Neutrophil (primary cell): ENCODE measurements at regions not wholly inside any gene's neighbourhood (a gene's known extent, or its start where the extent isn't known, plus 50 kb on each side); places are given as distances from the start of the nearest gene placed in this dataset.

ENCODE experiments used
- H3K27ac ChIP-seq: fragments of 200-600 bp; sonication (generic); 2 replicates; pipeline ENCODE4 v1.5.1; 2016; ENCODE audit warnings: mild to moderate bottlenecking, moderate library complexity
- H3K27me3 ChIP-seq: fragments of 200-600 bp; sonication (generic); 2 replicates; pipeline ENCODE4 v1.6.0; 2016; ENCODE audit warnings: mild to moderate bottlenecking
- H3K36me3 ChIP-seq: fragments of 200-600 bp; sonication (generic); 2 replicates; pipeline ENCODE4 v1.5.1; 2017
- H3K4me1 ChIP-seq, 2 experiments: fragments of 200-600 bp in 1 of 2; sonication (generic) in 1 of 2; 1 replicate in 1 of 2; 2 replicates in 1 of 2; pipeline versions ENCODE4 v1.5.1 to v1.6.1; 2013 to 2016; ENCODE audit warnings: low read depth in 1 of 2, low read length in 1 of 2, mild to moderate bottlenecking in 1 of 2, moderate library complexity in 1 of 2; ENCODE audit not compliant: control insufficient read depth in 1 of 2, insufficient read depth in 1 of 2
- H3K4me3 ChIP-seq, 2 experiments: fragments of 200-600 bp in 1 of 2; sonication (generic) in 1 of 2; 1 replicate in 1 of 2; 2 replicates in 1 of 2; pipeline ENCODE4 v1.5.1; 2013 to 2016; ENCODE audit warnings: low read depth in 1 of 2, low read length in 1 of 2, mild to moderate bottlenecking in 1 of 2, moderate library complexity in 1 of 2
- H3K9me3 ChIP-seq: fragments of 200-600 bp; sonication (generic); 2 replicates; pipeline ENCODE4 v1.5.1; 2016
- TF ChIP-seq, protein P1 (sequence below): fragments of 200-600 bp; sonication (generic); IDR thresholded peaks from 2 replicates; pipeline ENCODE4 v1.5.1; 2016; ENCODE audit warnings: antibody characterized with exemption

DNA sequence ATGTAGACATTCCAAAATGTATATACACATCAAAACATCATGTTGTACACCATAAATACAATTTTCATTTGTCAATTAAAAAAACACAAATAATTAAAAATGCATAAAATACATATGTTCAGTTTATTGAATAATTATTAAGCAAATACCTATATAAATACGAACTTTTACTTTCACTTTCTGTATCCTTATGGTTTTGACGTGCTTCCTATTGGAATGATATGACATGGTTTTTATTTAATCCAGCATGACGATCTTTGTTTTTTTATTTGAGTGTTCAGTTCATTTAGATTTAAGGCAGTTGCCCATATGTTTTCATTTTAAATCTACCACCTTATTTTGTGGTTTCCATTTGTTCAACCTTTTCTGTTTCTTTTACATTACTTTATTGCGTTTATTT, 198.3 kb upstream of the PLET1 start:
- Histone ChIP-seq H3K4me3 (no peak overlapping the region), H3K9me3 (no peaks in the 10 kb centered on the region), H3K36me3 (no peaks in the 10 kb centered on the region), H3K4me1 (no peaks in the 10 kb centered on the region), H3K27me3 (no peaks in the 10 kb centered on the region), H3K27ac (no peak overlapping the region)
- TF ChIP-seq, protein P1, sequence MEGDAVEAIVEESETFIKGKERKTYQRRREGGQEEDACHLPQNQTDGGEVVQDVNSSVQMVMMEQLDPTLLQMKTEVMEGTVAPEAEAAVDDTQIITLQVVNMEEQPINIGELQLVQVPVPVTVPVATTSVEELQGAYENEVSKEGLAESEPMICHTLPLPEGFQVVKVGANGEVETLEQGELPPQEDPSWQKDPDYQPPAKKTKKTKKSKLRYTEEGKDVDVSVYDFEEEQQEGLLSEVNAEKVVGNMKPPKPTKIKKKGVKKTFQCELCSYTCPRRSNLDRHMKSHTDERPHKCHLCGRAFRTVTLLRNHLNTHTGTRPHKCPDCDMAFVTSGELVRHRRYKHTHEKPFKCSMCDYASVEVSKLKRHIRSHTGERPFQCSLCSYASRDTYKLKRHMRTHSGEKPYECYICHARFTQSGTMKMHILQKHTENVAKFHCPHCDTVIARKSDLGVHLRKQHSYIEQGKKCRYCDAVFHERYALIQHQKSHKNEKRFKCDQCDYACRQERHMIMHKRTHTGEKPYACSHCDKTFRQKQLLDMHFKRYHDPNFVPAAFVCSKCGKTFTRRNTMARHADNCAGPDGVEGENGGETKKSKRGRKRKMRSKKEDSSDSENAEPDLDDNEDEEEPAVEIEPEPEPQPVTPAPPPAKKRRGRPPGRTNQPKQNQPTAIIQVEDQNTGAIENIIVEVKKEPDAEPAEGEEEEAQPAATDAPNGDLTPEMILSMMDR, result no peak

DNA sequence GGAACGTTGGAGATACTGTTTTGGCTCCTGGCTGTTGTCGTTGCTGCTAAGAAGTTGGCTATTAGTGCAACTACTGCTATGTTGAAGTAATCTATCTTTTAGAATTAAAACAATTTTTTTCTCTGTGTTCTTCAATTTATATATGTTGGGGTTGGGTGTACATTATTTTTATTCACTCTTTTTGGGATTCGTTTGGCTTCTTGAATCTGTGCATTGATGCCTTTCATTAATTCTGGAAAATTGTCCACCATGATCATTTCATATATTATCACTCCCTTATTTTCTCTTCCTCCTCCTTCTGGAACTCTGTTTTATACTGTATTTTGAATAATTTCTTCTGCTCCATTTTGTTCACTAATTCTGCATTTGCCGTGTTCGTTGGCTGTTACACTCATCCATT, 199.5 kb upstream of the PLET1 start:
- Histone ChIP-seq H3K4me3 (no peak overlapping the region), H3K27ac (no peak overlapping the region), H3K36me3 (no peaks in the 10 kb centered on the region), H3K9me3 (no peaks in the 10 kb centered on the region), H3K4me1 (no peaks in the 10 kb centered on the region), H3K27me3 (no peaks in the 10 kb centered on the region)
- TF ChIP-seq, protein P1, result no peak

DNA sequence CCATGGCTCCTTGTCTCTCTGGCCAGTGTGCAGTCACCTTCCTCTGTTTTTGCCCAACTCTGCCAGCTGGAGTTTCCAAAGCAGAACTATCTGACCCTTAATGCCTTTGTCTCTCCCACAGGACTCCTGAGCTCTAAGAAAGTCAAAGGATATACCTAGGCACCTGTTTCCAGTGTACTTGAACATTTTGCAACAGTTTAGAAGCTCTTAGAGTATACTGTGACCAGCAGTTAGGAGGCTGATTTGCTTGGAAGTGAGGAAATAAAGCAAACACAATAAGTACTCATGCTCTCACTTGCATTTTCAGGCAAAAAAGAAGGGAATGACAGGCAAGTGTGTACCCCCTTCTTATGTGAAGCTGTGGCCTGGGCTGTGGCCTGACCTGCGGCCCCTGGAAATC, 204.3 kb upstream of the PLET1 start:
- TF ChIP-seq, protein P1, result no peak
- H3K36me3 ChIP-seq, result no peaks in the 10 kb centered on the region

GRCh38 chr11:112465433-112466024, 204.9 kb upstream of the PLET1 start:
- H3K27ac ChIP-seq, result no peak overlapping the region
- no peaks in the 10 kb centered on the region for H3K9me3 ChIP-seq
- H3K36me3 ChIP-seq, result no peaks in the 10 kb centered on the region
- no peaks in the 10 kb centered on the region for H3K4me1 ChIP-seq
- TF ChIP-seq, protein P1, result no peak
- peaks cover 9% of the 10 kb centered on the region for H3K27me3 ChIP-seq
- H3K4me3 ChIP-seq, result no peak overlapping the region

More for the DNA sequence above, 204.3 kb upstream of the PLET1 start:
- H3K27me3 ChIP-seq, result peaks cover 4% of the 10 kb centered on the region
- H3K27ac ChIP-seq, result no peak overlapping the region
- no peaks in the 10 kb centered on the region for H3K4me1 ChIP-seq
- no peaks in the 10 kb centered on the region for H3K9me3 ChIP-seq
- H3K4me3 ChIP-seq, result no peak overlapping the region

- Histone ChIP-seq H3K4me3 (no peak overlapping the region), H3K4me1 (no peaks in the 10 kb centered on the region), H3K36me3 (no peaks in the 10 kb centered on the region)
These were observed 207.1 kb upstream of the PLET1 start for GRCh38 chr11:112467721-112468120.

More at GRCh38 chr11:112467721-112468120, 207.1 kb upstream of the PLET1 start:
- H3K27me3 ChIP-seq, result peaks cover 21% of the 10 kb centered on the region
- TF ChIP-seq, protein P1, result no peak
- no peaks in the 10 kb centered on the region for H3K9me3 ChIP-seq
- H3K27ac ChIP-seq, result no peak overlapping the region
